GM23248 (cell line): ENCODE measurements at regions not wholly inside any gene's neighbourhood (a gene's known extent, or its start where the extent isn't known, plus 50 kb on each side); places are given as distances from the start of the nearest gene placed in this dataset.

Experiments
- EZH2 ChIP-seq: fragments of 200-600 bp; sonication (generic); IDR thresholded peaks from 2 replicates; pipeline ENCODE4 v1.6.1; 2018; ENCODE audit warnings: antibody characterized with exemption, mild to moderate bottlenecking; ENCODE audit not compliant: insufficient read depth, poor library complexity, severe bottlenecking
- EZH2phosphoT487 ChIP-seq: fragments of 200-600 bp; sonication (generic); IDR thresholded peaks from 2 replicates; pipeline ENCODE4 v1.6.1; 2018; ENCODE audit warnings: antibody characterized with exemption, moderate library complexity, mild to moderate bottlenecking, low read depth; ENCODE audit not compliant: insufficient read depth

- no peak for TF ChIP-seq EZH2phosphoT487
- no peak for TF ChIP-seq EZH2
Measured at GRCh38 chr2:45153121-45153520, 143.9 kb upstream of the SIX2 start.
